Loucy (cell line): ENCODE measurements at regions not wholly inside any gene's neighbourhood (a gene's known extent, or its start where the extent isn't known, plus 50 kb on each side); places are given as distances from the start of the nearest gene placed in this dataset.

Experiments
- EZH2phosphoT487 ChIP-seq: fragments of 200-600 bp; IDR thresholded peaks from 2 replicates; pipeline ENCODE4 v1.6.1; 2018; ENCODE audit warnings: antibody characterized with exemption, mild to moderate bottlenecking, moderate library complexity, borderline replicate concordance
- TF ChIP-seq, protein P1 (sequence below): fragments of 200-600 bp; sonication (generic); conservative IDR thresholded peaks from 2 replicates; pipeline ENCODE4 v1.5.1; 2014; ENCODE audit warnings: mild to moderate bottlenecking, antibody characterized with exemption, low read length

GRCh38 chr4:27368781-27369180 is 508.1 kb downstream of the STIM2 start:
- TF ChIP-seq, protein P1, sequence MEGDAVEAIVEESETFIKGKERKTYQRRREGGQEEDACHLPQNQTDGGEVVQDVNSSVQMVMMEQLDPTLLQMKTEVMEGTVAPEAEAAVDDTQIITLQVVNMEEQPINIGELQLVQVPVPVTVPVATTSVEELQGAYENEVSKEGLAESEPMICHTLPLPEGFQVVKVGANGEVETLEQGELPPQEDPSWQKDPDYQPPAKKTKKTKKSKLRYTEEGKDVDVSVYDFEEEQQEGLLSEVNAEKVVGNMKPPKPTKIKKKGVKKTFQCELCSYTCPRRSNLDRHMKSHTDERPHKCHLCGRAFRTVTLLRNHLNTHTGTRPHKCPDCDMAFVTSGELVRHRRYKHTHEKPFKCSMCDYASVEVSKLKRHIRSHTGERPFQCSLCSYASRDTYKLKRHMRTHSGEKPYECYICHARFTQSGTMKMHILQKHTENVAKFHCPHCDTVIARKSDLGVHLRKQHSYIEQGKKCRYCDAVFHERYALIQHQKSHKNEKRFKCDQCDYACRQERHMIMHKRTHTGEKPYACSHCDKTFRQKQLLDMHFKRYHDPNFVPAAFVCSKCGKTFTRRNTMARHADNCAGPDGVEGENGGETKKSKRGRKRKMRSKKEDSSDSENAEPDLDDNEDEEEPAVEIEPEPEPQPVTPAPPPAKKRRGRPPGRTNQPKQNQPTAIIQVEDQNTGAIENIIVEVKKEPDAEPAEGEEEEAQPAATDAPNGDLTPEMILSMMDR, result no peak
- no peak for TF ChIP-seq EZH2phosphoT487
